Vagina (tissue), 2 donors: ENCODE measurements at regions not wholly inside any gene's neighbourhood (a gene's known extent, or its start where the extent isn't known, plus 50 kb on each side); places are given as distances from the start of the nearest gene placed in this dataset.

Experiments used
- CTCF ChIP-seq, 3 experiments: fragments of 450-650 bp in 2 of 3; fragments of 200-600 bp in 1 of 3; sonication (generic) in 1 of 3; IDR thresholded peaks; one replicate each; pipeline ENCODE4 v1.5.1; 2017 to 2019; ENCODE audit warnings: antibody characterized with exemption in 3 of 3, mild to moderate bottlenecking in 2 of 3, moderate library complexity in 2 of 3
- POLR2A ChIP-seq, 2 donors: fragments of 450-650 bp; IDR thresholded peaks; one replicate each; pipeline ENCODE4 v1.6.1; 2017; ENCODE audit warnings: antibody characterized with exemption in 2 of 2, mild to moderate bottlenecking in 2 of 2, moderate library complexity in 2 of 2
- POLR2AphosphoS5 ChIP-seq, 2 donors: sonication (generic); formaldehyde crosslinking; IDR thresholded peaks; one replicate each; pipeline ENCODE4 v1.9.0; 2017; ENCODE audit warnings: antibody characterized with exemption in 2 of 2, mild to moderate bottlenecking in 2 of 2, low read depth in 1 of 2; ENCODE audit not compliant: insufficient read depth in 1 of 2

GRCh38 chr14:96693987-96694386 lies 103.2 kb upstream of the VRK1 start:
- TF ChIP-seq CTCF (IDR thresholded peaks at IDR 0.05) (no peak), POLR2A (IDR thresholded peaks at IDR 0.05) (no peak), POLR2AphosphoS5 (IDR thresholded peaks at IDR 0.05; ENCODE audit: insufficient read depth in 1 of 2, low read depth in 1 of 2) (no peak)
